ENCODE measurements at regions not wholly inside any gene's neighbourhood (a gene's known extent, or its start where the extent isn't known, plus 50 kb on each side); places are given as distances from the start of the nearest gene placed in this dataset.
"Not testable (repeated sequence)": the region's sequence is repeated elsewhere in the genome, so short reads cannot be mapped to it uniquely, and the experiment has no call there.

GRCh38 chr1:181173761-181174447 lies 85.4 kb downstream of the IER5 start:
- DNase-seq: no peak

GRCh38 chr1:181174861-181175260 lies 86.4 kb downstream of the IER5 start:
- no peak for DNase-seq

GRCh38 chr1:181175356-181175910 lies 86.9 kb downstream of the IER5 start:
- no peak for DNase-seq

- no peak for DNase-seq
Observed at GRCh38 chr1:181175955-181176354, 87.5 kb downstream of the IER5 start.

GRCh38 chr1:181178241-181178879 lies 89.9 kb downstream of the IER5 start:
- no peak for DNase-seq

- DNase-seq: no peak
Observed at GRCh38 chr1:181179279-181179986, 90.9 kb downstream of the IER5 start.

GRCh38 chr1:181179987-181180365 lies 91.5 kb downstream of the IER5 start:
- DNase-seq: no peak

GRCh38 chr1:181180407-181181031 lies 92.0 kb downstream of the IER5 start:
- DNase-seq: no peak

- DNase-seq: no peak
Observed at GRCh38 chr1:181181792-181182585, 93.5 kb downstream of the IER5 start.

GRCh38 chr1:181184621-181185020 lies 96.1 kb downstream of the IER5 start:
- DNase-seq: no peak

- no peak for DNase-seq
Observed at GRCh38 chr1:181185461-181185860, 97.0 kb downstream of the IER5 start.

GRCh38 chr1:181186133-181186532 lies 97.6 kb downstream of the IER5 start:
- not testable (repeated sequence) for DNase-seq

- no peak for DNase-seq
Observed at GRCh38 chr1:181187337-181188126, 99.0 kb downstream of the IER5 start.

GRCh38 chr1:181189245-181189644 lies 100.7 kb downstream of the IER5 start:
- DNase-seq: no peak

GRCh38 chr1:181189691-181190363 lies 101.3 kb downstream of the IER5 start:
- DNase-seq: peak; percentile 17

- no peak for DNase-seq
Observed at GRCh38 chr1:181190364-181191035, 102.0 kb downstream of the IER5 start.

GRCh38 chr1:181191494-181192040 lies 103.1 kb downstream of the IER5 start:
- DNase-seq: no peak

- no peak for DNase-seq
Observed at GRCh38 chr1:181192316-181192715, 103.8 kb downstream of the IER5 start.

GRCh38 chr1:181202986-181203555 lies 114.6 kb downstream of the IER5 start:
- DNase-seq: no peak

GRCh38 chr1:181204530-181204929 lies 116.0 kb downstream of the IER5 start:
- no peak for DNase-seq
